OCI-LY1 (cell line): ENCODE measurements at regions not wholly inside any gene's neighbourhood (a gene's known extent, or its start where the extent isn't known, plus 50 kb on each side); places are given as distances from the start of the nearest gene placed in this dataset.
"Not testable (repeated sequence)": the region's sequence is repeated elsewhere in the genome, so short reads cannot be mapped to it uniquely, and the experiment has no call there.

Experiments used
- H2AFZ ChIP-seq: fragments of 200-600 bp; sonication (generic), shearing (Covaris generic); 2 replicates; pipeline ENCODE4 v1.6.0; 2014; ENCODE audit warnings: antibody characterized with exemption, mild to moderate bottlenecking, low read length
- H3F3A ChIP-seq: fragments of 200-600 bp; sonication (generic), shearing (Covaris generic); 2 replicates; pipeline ENCODE4 v1.6.0; 2014; ENCODE audit warnings: mild to moderate bottlenecking, antibody characterized with exemption, low read length, moderate library complexity; ENCODE audit not compliant: insufficient read depth
- H3K27ac ChIP-seq: fragments of 200-600 bp; sonication (generic); 2 replicates; pipeline ENCODE4 v1.5.1; 2014; ENCODE audit warnings: low read length, mixed run types, mild to moderate bottlenecking, low read depth; ENCODE audit not compliant: poor library complexity, severe bottlenecking
- H3K27me3 ChIP-seq: fragments of 200-600 bp; sonication (generic); 2 replicates; pipeline ENCODE4 v1.6.0; 2014; ENCODE audit warnings: antibody characterized with exemption, mild to moderate bottlenecking, low read length, moderate library complexity; ENCODE audit not compliant: insufficient read depth
- H3K36me3 ChIP-seq: fragments of 200-600 bp; sonication (generic); 2 replicates; pipeline ENCODE4 v1.6.1; 2014; ENCODE audit warnings: mild to moderate bottlenecking, antibody characterized with exemption, low read length, moderate library complexity, mixed read lengths; ENCODE audit not compliant: insufficient read depth
- H3K4me1 ChIP-seq: fragments of 200-600 bp; sonication (generic); 2 replicates; pipeline ENCODE4 v1.5.1; 2014; ENCODE audit warnings: mild to moderate bottlenecking, low read length, moderate library complexity; ENCODE audit not compliant: insufficient read depth, severe bottlenecking
- H3K4me2 ChIP-seq: fragments of 200-600 bp; sonication (generic), shearing (Covaris generic); 2 replicates; pipeline ENCODE4 v1.6.1; 2014; ENCODE audit warnings: low read length
- H3K4me3 ChIP-seq: fragments of 200-600 bp; sonication (generic); 2 replicates; pipeline ENCODE4 v1.5.1; 2014; ENCODE audit warnings: low read length, low read depth, mild to moderate bottlenecking, mixed read lengths; ENCODE audit not compliant: poor library complexity, severe bottlenecking
- H3K79me2 ChIP-seq: fragments of 200-600 bp; shearing (Covaris generic); 2 replicates; pipeline ENCODE4 v1.6.1; 2016; ENCODE audit warnings: mixed run types, low read length, mixed read lengths; ENCODE audit not compliant: insufficient read depth
- H3K9ac ChIP-seq: fragments of 200-600 bp; sonication (generic), shearing (Covaris generic); 2 replicates; pipeline ENCODE4 v1.6.1; 2014; ENCODE audit warnings: mild to moderate bottlenecking, low read length, mixed read lengths
- H3K9me2 ChIP-seq: fragments of 200-600 bp; sonication (generic), shearing (Covaris generic); 2 replicates; pipeline ENCODE4 v1.6.1; 2014; ENCODE audit warnings: low read depth, mild to moderate bottlenecking, low read length, mixed read lengths
- H3K9me3 ChIP-seq: fragments of 200-600 bp; shearing (Covaris generic); 2 replicates; pipeline ENCODE4 v1.6.1; 2014; ENCODE audit warnings: low read length, mixed read lengths
- H4K20me1 ChIP-seq: fragments of 200-600 bp; sonication (generic), shearing (Covaris generic); 2 replicates; pipeline ENCODE4 v1.6.0; 2016; ENCODE audit warnings: mild to moderate bottlenecking, low read length; ENCODE audit not compliant: insufficient read depth
- EZH2 ChIP-seq: fragments of 200-600 bp; sonication (generic), shearing (Covaris generic); IDR thresholded peaks from 2 replicates; pipeline ENCODE4 v1.8.0; 2017; ENCODE audit warnings: borderline replicate concordance, mixed run types, mild to moderate bottlenecking, antibody characterized with exemption, low read length, moderate library complexity, mixed read lengths
- TF ChIP-seq, protein P1 (sequence below): fragments of 200-600 bp; sonication (generic), shearing (Covaris generic); IDR thresholded peaks from 2 replicates; pipeline ENCODE4 v1.5.1; 2017; ENCODE audit warnings: mild to moderate bottlenecking, antibody characterized with exemption, low read length, moderate library complexity, mixed read lengths

DNA sequence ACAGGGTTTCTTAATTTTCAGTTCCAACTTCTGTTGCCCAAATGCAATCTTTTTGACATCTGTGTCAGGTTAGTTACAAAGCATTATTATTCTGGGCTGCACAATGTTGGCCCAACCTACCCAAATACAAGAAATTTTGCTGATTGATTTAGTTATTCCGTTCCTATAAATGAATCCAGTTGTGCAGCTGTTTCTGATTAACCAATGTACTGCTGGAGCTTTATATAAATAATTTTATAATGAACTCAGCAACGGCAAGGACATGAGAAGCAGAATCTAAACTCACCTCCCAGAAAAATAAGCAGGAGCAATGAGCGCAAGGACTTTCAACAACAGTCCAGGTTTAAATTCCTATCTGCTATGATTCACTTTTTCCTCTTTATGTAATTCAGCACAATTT is 76.3 kb upstream of the WIPF1 start:
- H3F3A ChIP-seq = no peaks in the 10 kb centered on the region
- no peak overlapping the region for H2AFZ ChIP-seq
- no peaks in the 10 kb centered on the region for H3K79me2 ChIP-seq
- TF ChIP-seq, protein P1, sequence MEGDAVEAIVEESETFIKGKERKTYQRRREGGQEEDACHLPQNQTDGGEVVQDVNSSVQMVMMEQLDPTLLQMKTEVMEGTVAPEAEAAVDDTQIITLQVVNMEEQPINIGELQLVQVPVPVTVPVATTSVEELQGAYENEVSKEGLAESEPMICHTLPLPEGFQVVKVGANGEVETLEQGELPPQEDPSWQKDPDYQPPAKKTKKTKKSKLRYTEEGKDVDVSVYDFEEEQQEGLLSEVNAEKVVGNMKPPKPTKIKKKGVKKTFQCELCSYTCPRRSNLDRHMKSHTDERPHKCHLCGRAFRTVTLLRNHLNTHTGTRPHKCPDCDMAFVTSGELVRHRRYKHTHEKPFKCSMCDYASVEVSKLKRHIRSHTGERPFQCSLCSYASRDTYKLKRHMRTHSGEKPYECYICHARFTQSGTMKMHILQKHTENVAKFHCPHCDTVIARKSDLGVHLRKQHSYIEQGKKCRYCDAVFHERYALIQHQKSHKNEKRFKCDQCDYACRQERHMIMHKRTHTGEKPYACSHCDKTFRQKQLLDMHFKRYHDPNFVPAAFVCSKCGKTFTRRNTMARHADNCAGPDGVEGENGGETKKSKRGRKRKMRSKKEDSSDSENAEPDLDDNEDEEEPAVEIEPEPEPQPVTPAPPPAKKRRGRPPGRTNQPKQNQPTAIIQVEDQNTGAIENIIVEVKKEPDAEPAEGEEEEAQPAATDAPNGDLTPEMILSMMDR = no peak
- TF ChIP-seq EZH2 = no peak
- H3K4me2 ChIP-seq = no peak overlapping the region
- H3K27me3 ChIP-seq = no peaks in the 10 kb centered on the region
- no peak overlapping the region for H3K4me3 ChIP-seq
- no peaks in the 10 kb centered on the region for H3K4me1 ChIP-seq
- no peaks in the 10 kb centered on the region for H3K9me2 ChIP-seq
- no peaks in the 10 kb centered on the region for H3K36me3 ChIP-seq
- no peak overlapping the region for H3K27ac ChIP-seq
- H3K9me3 ChIP-seq = no peaks in the 10 kb centered on the region
- H3K9ac ChIP-seq = no peak overlapping the region
- H4K20me1 ChIP-seq = no peaks in the 10 kb centered on the region

DNA sequence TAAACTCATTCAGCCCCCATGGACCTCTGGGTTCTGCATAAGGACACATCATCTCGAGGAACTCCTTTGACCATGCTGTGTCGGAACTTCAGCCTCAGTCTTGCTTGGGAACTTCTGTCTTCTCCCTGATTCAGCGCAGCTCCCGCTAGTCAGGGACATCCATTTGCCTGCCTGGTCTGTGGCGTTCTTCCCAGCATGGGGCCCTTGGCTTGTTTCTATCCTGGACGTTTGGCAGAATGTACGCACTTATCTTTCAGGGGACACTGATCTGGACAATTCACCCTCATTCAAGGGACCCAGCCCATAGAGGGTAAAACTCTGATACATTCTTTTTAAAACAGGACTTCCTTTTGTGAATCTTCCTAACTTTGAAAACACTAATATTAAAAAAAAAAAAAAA is 75.8 kb upstream of the WIPF1 start:
- H3K27ac ChIP-seq = no peak overlapping the region
- H4K20me1 ChIP-seq = no peaks in the 10 kb centered on the region
- no peak for TF ChIP-seq EZH2
- TF ChIP-seq, protein P1 = no peak
- no peak overlapping the region for H3K4me3 ChIP-seq
- H3K4me1 ChIP-seq = no peaks in the 10 kb centered on the region
- no peaks in the 10 kb centered on the region for H3F3A ChIP-seq
- no peaks in the 10 kb centered on the region for H3K79me2 ChIP-seq
- H3K9me3 ChIP-seq = no peaks in the 10 kb centered on the region
- no peaks in the 10 kb centered on the region for H3K9me2 ChIP-seq
- no peaks in the 10 kb centered on the region for H3K27me3 ChIP-seq
- no peaks in the 10 kb centered on the region for H3K36me3 ChIP-seq
- no peak overlapping the region for H3K4me2 ChIP-seq
- H3K9ac ChIP-seq = no peak overlapping the region
- H2AFZ ChIP-seq = no peak overlapping the region

DNA sequence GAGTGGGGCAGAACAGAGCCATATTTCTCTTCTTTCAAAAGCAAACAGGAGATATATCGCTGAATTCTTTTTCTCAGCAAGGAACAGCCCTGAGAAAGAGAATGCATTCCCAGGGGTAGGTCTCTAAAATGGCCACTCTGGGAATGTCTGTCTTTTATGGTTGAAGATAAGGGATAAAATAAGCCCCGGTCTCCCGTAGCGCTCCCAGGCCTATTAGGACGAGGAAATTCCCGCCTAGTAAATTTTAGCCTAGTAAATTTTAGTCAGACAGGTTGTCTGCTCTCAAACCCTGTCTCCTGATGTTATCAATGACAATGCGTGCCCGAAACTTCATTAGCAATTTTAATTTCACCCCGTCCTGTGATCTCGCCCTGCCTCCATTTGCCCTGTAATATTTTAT is 73.9 kb upstream of the WIPF1 start:
- not testable (repeated sequence) for H3K4me2 ChIP-seq, H3K79me2 ChIP-seq, H3F3A ChIP-seq, H3K4me1 ChIP-seq, H3K27me3 ChIP-seq, H4K20me1 ChIP-seq, H3K9me3 ChIP-seq, H2AFZ ChIP-seq, H3K27ac ChIP-seq, H3K9me2 ChIP-seq, H3K36me3 ChIP-seq, H3K9ac ChIP-seq, H3K4me3 ChIP-seq

DNA sequence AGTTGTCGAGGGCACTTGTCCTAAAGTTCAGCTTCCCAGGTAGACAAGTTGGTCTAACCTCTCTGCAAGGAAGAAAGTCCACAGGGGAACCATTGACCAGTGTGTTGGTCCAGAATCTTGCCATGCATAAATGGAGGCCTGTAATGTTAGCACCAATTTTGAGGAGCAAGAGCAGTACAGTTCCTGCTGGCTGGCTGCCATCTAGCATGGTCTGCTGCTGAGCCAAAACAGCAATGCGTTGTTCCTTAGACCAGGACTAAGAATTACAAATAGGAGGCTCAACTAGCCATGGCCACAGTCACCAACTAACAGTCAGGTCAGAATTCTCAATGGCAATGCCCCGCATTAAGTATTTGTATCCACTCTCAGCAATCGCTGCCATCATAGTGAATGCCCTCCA is 72.8 kb upstream of the WIPF1 start:
- no peaks in the 10 kb centered on the region for H4K20me1 ChIP-seq
- no peak for TF ChIP-seq EZH2
- no peaks in the 10 kb centered on the region for H3F3A ChIP-seq
- H3K9me3 ChIP-seq = no peaks in the 10 kb centered on the region
- no peaks in the 10 kb centered on the region for H3K9me2 ChIP-seq
- no peak overlapping the region for H3K9ac ChIP-seq
- H2AFZ ChIP-seq = no peak overlapping the region
- H3K4me1 ChIP-seq = no peaks in the 10 kb centered on the region
- H3K27ac ChIP-seq = no peak overlapping the region
- H3K4me2 ChIP-seq = no peak overlapping the region
- H3K27me3 ChIP-seq = no peaks in the 10 kb centered on the region
- no peak overlapping the region for H3K4me3 ChIP-seq
- no peaks in the 10 kb centered on the region for H3K79me2 ChIP-seq
- H3K36me3 ChIP-seq = no peaks in the 10 kb centered on the region
